ENCODE measurements at regions not wholly inside any gene's neighbourhood (a gene's known extent, or its start where the extent isn't known, plus 50 kb on each side); places are given as distances from the start of the nearest gene placed in this dataset.
"Not testable (repeated sequence)": the region's sequence is repeated elsewhere in the genome, so short reads cannot be mapped to it uniquely, and the experiment has no call there.

DNA sequence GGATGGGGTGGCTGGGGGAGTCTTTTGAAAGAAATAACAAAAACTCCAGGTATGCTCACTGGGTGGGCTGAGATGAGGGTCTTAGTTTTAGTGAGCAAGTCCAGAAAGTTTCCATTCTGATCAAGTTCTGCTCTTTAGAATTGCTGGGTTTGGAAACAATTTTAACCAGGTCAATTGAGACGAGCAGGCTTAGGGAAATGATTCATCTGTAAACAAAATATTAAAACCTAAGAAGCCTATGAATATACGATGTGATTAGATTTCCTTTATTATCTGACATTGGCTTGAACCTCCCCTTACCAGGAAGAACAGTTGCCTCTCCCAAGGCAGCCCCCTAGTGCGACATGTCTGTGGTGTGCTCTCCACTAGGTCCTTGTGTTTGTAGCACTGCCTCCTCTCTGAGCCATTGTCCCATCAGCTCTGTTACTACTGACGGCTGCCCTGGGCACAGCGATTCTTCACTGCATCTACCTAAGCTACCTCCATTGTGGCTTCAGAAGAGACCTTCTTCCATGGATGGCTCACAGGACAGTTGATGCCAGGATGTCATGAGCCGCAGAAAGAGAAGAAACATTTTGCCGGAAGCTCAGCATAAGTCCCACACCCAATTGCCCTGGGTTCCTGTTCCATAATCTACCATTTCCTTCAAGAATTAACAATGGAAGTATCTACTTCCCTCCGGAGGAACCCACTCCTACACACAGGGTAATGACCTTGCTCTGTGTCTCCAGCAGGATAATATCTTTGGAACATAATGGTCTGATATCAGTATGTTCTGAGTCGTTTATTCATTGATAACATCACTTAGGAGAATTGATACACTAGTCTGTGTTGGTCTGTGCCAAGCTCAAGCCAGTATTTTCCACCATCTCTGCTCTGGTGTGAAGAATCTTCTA, 95.1 kb upstream of the ITGB1 start:
- ATAC-seq (replicated peaks in 6 of 8) = no peak
- no peak overlapping the region for H3K27ac ChIP-seq
- 54 to 100% (median 83%) methylated on average over 1 to 9 of the region's 9 CpGs; no CpG with 5 or more reads in 1 of the 10 experiments for WGBS, 10 experiments
- no peak overlapping the region for H3K4me3 ChIP-seq
- in situ Hi-C loops (cut with MboI; ENCODE audit: low pct_unique_long_range_greater_than_20kb in 2 of 9, low sequenced_read_pairs in 9 of 9, unreplicated experiment in 9 of 9) = no loop called here
- peaks cover 0 to 11% of the 10 kb centered on the region in 2 donors for H3K4me1 ChIP-seq (replicated peaks in 1 of 2)

DNA sequence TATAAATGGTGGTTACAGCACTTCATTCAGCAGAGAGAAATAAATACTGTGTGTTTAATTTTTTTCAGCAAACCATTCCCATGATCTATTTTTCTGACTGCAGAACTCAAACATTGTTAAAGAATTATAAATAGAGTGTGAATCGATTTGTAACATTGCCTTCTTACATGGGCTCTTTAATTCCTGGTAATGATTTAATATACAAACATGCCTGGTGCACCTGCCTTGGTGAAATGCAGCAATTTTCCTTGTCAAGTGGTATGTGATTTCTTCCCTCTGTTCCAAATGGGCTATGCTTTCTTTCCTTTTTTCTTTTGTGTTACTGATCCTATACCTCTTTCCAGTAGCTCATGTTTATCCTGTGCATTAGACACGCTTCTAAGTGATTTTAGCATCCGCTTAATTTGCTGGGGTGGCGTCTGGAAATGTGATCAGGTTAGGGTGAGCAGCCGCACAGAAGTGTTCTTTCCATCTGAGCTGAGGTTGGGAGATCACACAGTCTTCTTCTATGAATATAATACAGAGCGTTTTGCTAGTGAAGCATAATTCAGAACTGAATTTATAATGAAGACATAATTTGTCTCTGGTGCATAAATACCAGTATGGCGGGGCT, 94.3 kb upstream of the ITGB1 start:
- in situ Hi-C loops (cut with MboI; ENCODE audit: low pct_unique_long_range_greater_than_20kb in 2 of 9, low sequenced_read_pairs in 9 of 9, unreplicated experiment in 9 of 9) = no loop called here
- Histone ChIP-seq H3K27ac (no peak overlapping the region), H3K4me1 (replicated peaks in 1 of 2) (peaks cover 0 to 11% of the 10 kb centered on the region in 2 donors), H3K4me3 (no peak overlapping the region)
- peak in 2 of 8 experiments; percentile 34 to 79 for ATAC-seq (replicated peaks in 6 of 8)
- 57 to 98% (median 80%) methylated on average over 1 to 7 of the region's 7 CpGs; no CpG with 5 or more reads in 1 of the 10 experiments for WGBS, 10 experiments

DNA sequence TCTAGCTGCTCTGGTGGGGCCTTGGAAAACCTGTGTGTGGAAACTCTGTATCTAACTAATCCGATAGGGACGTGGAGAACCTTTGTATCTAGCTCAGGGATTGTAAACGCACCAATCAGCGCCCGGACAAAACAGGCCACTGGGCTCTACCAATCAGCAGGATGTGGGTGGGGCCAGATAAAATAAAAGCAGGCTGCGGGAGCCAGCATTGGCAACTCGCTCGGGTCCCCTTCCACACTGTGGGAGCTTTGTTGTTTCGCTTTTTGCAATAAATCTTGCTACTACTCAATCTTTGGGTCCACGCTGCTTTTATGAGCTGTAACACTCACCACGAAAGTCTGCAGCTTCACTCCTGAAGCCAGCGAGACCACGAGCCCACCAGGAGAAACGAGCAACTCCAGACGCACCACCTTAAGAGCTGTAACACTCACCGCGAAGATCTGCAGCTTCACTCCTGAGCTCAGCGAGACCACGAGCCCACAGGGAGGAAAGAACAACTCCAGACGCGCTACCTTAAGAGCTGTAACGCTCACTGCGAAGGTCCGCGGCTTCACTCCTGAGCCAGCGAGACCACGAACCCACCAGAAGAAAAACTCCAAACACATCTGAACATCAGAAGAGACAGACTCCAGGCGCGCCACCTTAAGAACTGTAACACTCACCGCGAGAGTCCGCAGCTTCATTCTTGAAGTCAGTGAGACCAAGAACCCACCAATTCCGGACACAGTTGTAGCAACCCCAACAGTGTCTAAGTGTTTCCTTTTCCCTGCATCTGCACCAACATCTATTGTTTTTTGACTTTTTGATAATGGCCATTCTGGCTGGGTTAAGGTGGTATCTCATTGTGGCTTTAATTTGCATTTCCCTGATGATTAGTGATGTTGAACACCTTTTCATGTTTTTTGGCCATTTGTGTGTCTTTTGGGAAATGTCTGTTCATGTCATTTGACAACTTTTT, 92.2 kb upstream of the ITGB1 start:
- in situ Hi-C loops (cut with MboI; ENCODE audit: low pct_unique_long_range_greater_than_20kb in 2 of 9, low sequenced_read_pairs in 9 of 9, unreplicated experiment in 9 of 9); ATAC-seq (replicated peaks in 6 of 8); H3K4me3 ChIP-seq; H3K27ac ChIP-seq: not testable (repeated sequence)
- H3K4me1 ChIP-seq (replicated peaks in 1 of 2) = peaks cover 0 to 11% of the 10 kb centered on the region in 2 donors
- 90 to 100% (median 93%) methylated on average over 1 to 20 of the region's 33 CpGs; no CpG with 5 or more reads in 2 of the 10 experiments for WGBS, 10 experiments

DNA sequence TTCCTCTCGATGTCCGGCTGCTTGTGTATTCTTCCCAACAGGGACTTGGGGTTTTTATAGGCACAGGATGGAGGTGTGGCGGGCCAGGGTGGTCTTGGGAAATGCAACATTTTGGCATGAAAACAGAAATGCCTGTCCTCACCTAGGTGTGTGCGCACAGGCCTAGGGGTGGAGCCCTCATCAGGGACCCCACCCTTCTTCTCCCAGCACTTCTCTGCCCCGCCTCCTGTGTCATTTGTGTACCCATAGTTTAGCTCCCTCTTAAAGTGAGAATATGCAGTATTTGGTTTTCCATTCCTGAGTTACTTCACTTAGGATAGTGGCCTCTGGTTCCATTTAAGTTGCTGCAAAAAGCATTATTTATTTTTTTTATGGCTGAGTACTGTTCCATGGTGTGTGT, 90.2 kb upstream of the ITGB1 start:
- in situ Hi-C loops (cut with MboI; ENCODE audit: low pct_unique_long_range_greater_than_20kb in 2 of 9, low sequenced_read_pairs in 9 of 9, unreplicated experiment in 9 of 9) = no loop called here
- WGBS, 10 experiments = 92 to 100% (median 100%) methylated on average over 1 to 2 of the region's 5 CpGs; no CpG with 5 or more reads in 7 of the 10 experiments
- H3K27ac ChIP-seq = no peak overlapping the region
- peaks cover 0 to 11% of the 10 kb centered on the region in 2 donors for H3K4me1 ChIP-seq (replicated peaks in 1 of 2)
- ATAC-seq (replicated peaks in 6 of 8) = peak in 2 of 8 experiments; percentile 37 to 78
- no peak overlapping the region for H3K4me3 ChIP-seq

DNA sequence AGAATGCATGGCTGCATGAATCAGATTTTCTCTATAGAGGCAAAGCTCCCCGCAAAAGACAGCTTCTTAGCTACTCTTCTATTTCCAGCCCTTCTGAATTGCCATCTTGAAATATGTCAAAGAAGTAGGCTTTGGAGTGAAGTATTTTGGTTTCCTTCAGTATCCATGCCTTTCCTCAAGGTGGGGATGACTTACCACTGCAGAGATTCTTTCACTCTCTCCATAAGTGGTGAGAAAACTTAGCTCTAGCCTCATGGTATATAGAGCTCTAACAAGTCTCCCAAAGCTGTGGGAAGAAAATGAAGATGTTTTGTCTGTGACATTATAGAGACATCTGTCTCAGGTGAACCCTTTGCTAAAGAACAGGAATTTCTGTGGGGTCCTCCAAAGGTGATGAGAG, 89.6 kb upstream of the ITGB1 start:
- WGBS, 10 experiments = 40 to 100% (median 80%) methylated on average over 1 of the region's 1 CpG; no CpG with 5 or more reads in 5 of the 10 experiments
- Histone ChIP-seq H3K27ac (no peak overlapping the region), H3K4me1 (replicated peaks in 1 of 2) (peaks cover 0 to 10% of the 10 kb centered on the region in 2 donors), H3K4me3 (no peak overlapping the region)
- no peak for ATAC-seq (replicated peaks in 6 of 8)
- in situ Hi-C loops (cut with MboI; ENCODE audit: low pct_unique_long_range_greater_than_20kb in 2 of 9, low sequenced_read_pairs in 9 of 9, unreplicated experiment in 9 of 9) = no loop called here

DNA sequence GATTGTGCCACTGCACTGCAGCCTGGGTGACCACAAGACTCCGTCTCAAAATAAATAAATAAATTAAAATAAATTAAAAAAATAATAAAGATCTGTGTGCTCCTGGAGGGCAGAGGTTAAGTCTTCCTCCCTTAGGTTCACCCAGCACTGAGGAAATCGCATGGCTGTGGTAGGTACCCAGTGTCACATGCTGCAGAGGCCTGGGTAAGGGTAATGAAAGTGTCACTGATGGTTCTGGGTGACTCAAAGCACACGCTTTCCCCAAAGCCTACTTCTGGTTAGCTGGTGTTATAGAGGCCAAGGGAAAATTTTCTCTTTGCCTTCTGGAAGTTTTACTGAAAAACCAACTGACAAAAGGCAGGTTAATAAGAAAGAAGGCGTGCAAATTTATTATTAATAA, 88.8 kb upstream of the ITGB1 start:
- WGBS, 10 experiments = 44 to 94% (median 83%) methylated on average over 1 to 3 of the region's 4 CpGs; no CpG with 5 or more reads in 4 of the 10 experiments

DNA sequence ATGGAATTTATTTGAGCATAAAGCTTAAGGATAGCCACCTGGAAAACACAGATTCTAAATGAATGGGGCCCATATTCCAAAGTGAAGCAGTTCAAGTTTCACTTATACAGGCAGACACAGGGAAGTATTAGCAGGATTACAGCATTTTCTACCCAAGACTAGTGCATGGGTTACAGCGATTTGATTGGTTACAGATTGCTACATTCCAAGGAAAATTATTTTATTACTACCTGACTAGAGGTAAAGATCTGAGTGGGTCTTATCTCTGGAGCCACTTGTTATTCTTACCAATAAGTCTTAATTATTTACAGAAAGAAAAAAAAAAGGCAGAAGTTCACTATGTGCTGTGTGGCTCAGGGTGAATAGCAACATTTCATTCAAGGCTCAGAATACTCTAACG, 87.4 kb upstream of the ITGB1 start:
- 33 to 100% (median 78%) methylated on average over 1 to 2 of the region's 2 CpGs; no CpG with 5 or more reads in 1 of the 10 experiments for WGBS, 10 experiments
- H3K27ac ChIP-seq = no peak overlapping the region
- in situ Hi-C loops (cut with MboI; ENCODE audit: low pct_unique_long_range_greater_than_20kb in 2 of 9, low sequenced_read_pairs in 9 of 9, unreplicated experiment in 9 of 9) = no loop called here
- H3K4me1 ChIP-seq (replicated peaks in 1 of 2) = peaks cover 17 to 18% of the 10 kb centered on the region in 2 donors
- no peak overlapping the region for H3K4me3 ChIP-seq
- no peak for ATAC-seq (replicated peaks in 6 of 8)

More for the DNA sequence above, 88.8 kb upstream of the ITGB1 start:
- H3K27ac ChIP-seq = no peak overlapping the region
- H3K4me3 ChIP-seq = no peak overlapping the region
- in situ Hi-C loops (cut with MboI; ENCODE audit: low pct_unique_long_range_greater_than_20kb in 2 of 9, low sequenced_read_pairs in 9 of 9, unreplicated experiment in 9 of 9) = no loop called here
- ATAC-seq (replicated peaks in 6 of 8) = no peak
- H3K4me1 ChIP-seq (replicated peaks in 1 of 2) = peaks cover 7 to 9% of the 10 kb centered on the region in 2 donors

DNA sequence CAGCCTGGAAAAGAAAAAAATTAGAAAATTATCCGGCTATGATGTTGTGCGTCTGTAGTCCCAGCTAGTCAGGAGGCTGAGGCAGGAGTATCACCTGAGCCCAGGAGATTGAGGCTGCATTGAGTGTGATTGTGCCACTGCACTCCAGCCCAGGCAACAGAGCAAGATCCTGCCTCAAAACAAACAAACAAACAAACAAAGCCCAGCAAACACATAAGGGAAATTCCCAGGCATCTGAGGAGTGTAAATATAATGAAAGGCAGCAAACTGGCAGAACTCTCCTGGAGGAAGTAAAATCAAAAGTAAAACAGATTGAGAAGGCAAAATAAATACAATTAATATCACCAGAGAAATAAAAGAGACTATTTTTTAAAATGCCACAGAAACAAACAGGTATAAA, 84.5 kb upstream of the ITGB1 start:
- in situ Hi-C loops (cut with MboI; ENCODE audit: low pct_unique_long_range_greater_than_20kb in 2 of 9, low sequenced_read_pairs in 9 of 9, unreplicated experiment in 9 of 9) = no loop called here
- ATAC-seq (replicated peaks in 6 of 8) = no peak
- 80 to 100% (median 100%) methylated on average over 1 to 2 of the region's 2 CpGs; no CpG with 5 or more reads in 3 of the 10 experiments for WGBS, 10 experiments
- Histone ChIP-seq H3K4me3 (no peak overlapping the region), H3K27ac (peak overlapping the region; percentile 6 to 19), H3K4me1 (replicated peaks in 1 of 2) (peaks cover 27 to 28% of the 10 kb centered on the region in 2 donors)

DNA sequence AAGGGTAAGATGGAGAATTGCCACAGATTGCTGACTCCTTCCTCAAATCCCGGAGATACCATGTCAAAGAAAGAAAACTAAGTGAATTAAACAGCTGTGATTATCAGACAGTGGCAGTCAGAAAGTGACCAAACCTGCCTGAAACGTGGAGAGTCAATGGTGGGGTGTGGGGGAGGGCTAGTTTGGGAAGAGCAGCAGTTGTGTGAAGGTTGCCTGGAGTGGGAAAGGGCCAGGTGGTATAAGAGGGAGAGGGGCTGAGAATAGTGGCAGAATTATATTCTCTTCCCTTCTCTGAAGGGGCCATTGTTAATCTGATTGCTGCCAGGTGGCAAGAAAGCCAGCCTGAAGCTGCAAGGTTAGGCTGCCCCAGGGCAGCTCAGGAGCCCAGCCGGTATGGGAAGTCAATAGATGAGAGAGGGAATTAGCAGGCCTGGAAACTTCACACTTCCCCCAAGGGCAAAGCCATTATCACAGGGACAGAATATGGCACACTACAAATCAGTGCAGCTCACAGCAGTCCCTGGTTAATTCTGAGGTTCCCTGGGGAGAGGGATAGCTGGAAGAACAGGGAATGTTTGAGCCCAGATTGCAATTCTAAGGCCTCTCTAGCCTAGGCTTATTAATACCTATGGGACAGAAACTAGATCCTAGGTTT, 83.9 kb upstream of the ITGB1 start:
- ATAC-seq (replicated peaks in 6 of 8) = peak in 5 of 8 experiments; percentile 8 to 74 (median 48)

DNA sequence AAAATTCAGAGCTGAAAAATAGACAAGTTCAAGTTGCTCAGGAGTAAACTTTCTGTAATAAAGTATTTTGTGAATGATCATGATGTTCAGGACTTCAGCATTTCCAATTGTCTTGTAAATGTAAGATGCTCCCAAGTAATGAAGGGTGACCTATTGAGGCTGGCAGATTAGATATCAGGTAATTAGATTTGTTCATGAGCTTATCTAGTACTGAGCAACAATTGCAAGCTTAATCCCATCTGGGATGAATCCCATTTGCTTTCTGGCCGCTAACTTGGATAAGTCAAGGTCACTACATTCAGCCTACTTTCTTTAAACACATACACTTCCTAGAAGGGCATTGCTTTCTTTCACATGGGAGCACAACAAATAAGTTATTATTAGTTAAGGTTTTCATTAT, 82.4 kb upstream of the ITGB1 start:
- no peak for ATAC-seq (replicated peaks in 6 of 8)
- WGBS, 10 experiments = 67 to 100% (median 100%) methylated on average over 1 of the region's 1 CpG; no CpG with 5 or more reads in 2 of the 10 experiments
- no peak overlapping the region for H3K4me3 ChIP-seq
- in situ Hi-C loops (cut with MboI; ENCODE audit: low pct_unique_long_range_greater_than_20kb in 2 of 9, low sequenced_read_pairs in 9 of 9, unreplicated experiment in 9 of 9) = no loop called here
- no peak overlapping the region for H3K27ac ChIP-seq
- peaks cover 29 to 33% of the 10 kb centered on the region in 2 donors for H3K4me1 ChIP-seq (replicated peaks in 1 of 2)

More for the DNA sequence above, 83.9 kb upstream of the ITGB1 start:
- WGBS, 10 experiments = 20 to 83% (median 55%) methylated on average over 1 to 2 of the region's 3 CpGs; no CpG with 5 or more reads in 4 of the 10 experiments
- Histone ChIP-seq H3K4me1 (replicated peaks in 1 of 2) (peaks cover 27 to 28% of the 10 kb centered on the region in 2 donors), H3K27ac (peak overlapping the region; percentile 6 to 19), H3K4me3 (no peak overlapping the region)
- in situ Hi-C loops (cut with MboI; ENCODE audit: low pct_unique_long_range_greater_than_20kb in 2 of 9, low sequenced_read_pairs in 9 of 9, unreplicated experiment in 9 of 9) = no loop called here

DNA sequence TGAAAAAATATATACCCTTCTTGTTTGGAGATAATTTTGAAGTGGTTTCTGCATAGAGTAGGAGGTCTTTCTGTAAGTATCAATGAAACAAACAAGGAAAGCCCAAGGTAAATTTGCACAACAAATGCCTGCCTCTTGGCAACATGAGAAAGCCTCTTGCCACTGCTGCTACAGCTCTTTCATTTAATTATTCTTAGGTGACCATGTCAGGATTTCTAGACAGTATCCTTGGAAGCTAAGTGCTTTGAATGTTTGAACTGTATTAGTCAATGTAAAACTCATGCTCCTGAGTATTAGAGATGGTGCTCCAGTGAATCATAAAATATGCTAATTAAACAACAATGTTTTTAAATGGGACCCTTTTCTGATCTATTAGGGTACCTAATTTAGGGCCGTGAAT, 81.2 kb upstream of the ITGB1 start:
- ATAC-seq (replicated peaks in 6 of 8) = peak in 5 of 8 experiments; percentile 40 to 96 (median 81)
- in situ Hi-C loops (cut with MboI; ENCODE audit: low pct_unique_long_range_greater_than_20kb in 2 of 9, low sequenced_read_pairs in 9 of 9, unreplicated experiment in 9 of 9) = no loop called here
- Histone ChIP-seq H3K4me3 (no peak overlapping the region), H3K27ac (no peak overlapping the region), H3K4me1 (replicated peaks in 1 of 2) (peaks cover 31 to 41% of the 10 kb centered on the region in 2 donors)
- 14 to 100% (median 50%) methylated on average over 1 of the region's 1 CpG; no CpG with 5 or more reads in 5 of the 10 experiments for whole genome bisulfite sequencing, 10 experiments

DNA sequence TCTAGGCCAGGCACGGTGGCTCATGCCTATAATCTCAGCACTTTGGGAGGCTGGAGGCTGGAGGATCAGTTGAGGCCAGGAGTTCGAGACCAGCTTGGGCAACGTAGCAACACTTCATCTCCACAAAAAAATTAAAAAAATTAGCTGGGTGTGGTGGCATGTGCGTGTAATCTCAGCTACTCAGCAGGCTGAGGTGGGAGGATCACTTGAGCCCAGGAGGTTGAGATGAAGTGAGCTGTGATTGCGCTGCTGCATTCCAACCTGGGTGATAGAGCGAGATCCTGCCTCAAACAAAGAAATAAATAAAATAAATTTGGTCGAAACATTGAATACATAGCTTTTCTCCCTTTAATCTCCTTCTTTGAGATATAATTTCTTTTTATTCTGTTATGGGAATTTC, 80.6 kb upstream of the ITGB1 start:
- H3K27ac ChIP-seq = no peak overlapping the region
- H3K4me1 ChIP-seq (replicated peaks in 1 of 2) = peaks cover 31 to 44% of the 10 kb centered on the region in 2 donors
- 58 to 87% (median 70%) methylated on average over 2 to 7 of the region's 7 CpGs; no CpG with 5 or more reads in 1 of the 10 experiments for WGBS, 10 experiments
- peak in 1 of 8 experiments; percentile 9 for ATAC-seq (replicated peaks in 6 of 8)
- in situ Hi-C loops (cut with MboI; ENCODE audit: low pct_unique_long_range_greater_than_20kb in 2 of 9, low sequenced_read_pairs in 9 of 9, unreplicated experiment in 9 of 9) = no loop called here
- H3K4me3 ChIP-seq = no peak overlapping the region
